Activated T-helper 2 cell treated with anti-CD3 and anti-CD28 coated beads, Interferon-gamma antibody, Interleukin-2, Interleukin-4, amounts not matched to agents 10 μg/mL and 5 μg/mL and 100 μg/mL, durations not matched to agents 14 hours and 24 hours and 36 hours (primary cell): ENCODE measurements at regions not wholly inside any gene's neighbourhood (a gene's known extent, or its start where the extent isn't known, plus 50 kb on each side); places are given as distances from the start of the nearest gene placed in this dataset.

Experiments used
- DNase-seq: peaks from one replicate; pipeline ENCODE4 v3.0.0; 2021; ENCODE audit warnings: low spot score
- H3K27ac Mint-ChIP-seq: one replicate; pipeline ENCODE4 v1.8.0; 2021; ENCODE audit warnings: mixed read lengths
- H3K27me3 Mint-ChIP-seq: one replicate; pipeline ENCODE4 v1.8.0; 2021; ENCODE audit warnings: low read depth, mixed read lengths
- H3K36me3 Mint-ChIP-seq: one replicate; pipeline ENCODE4 v1.8.0; 2021; ENCODE audit warnings: low read depth, mixed read lengths
- H3K4me1 Mint-ChIP-seq: one replicate; pipeline ENCODE4 v1.8.0; 2021; ENCODE audit warnings: low read depth, mixed read lengths
- H3K4me3 Mint-ChIP-seq: one replicate; pipeline ENCODE4 v1.8.0; 2021; ENCODE audit warnings: low read depth, mild to moderate bottlenecking, moderate library complexity, mixed read lengths
- H3K9me3 Mint-ChIP-seq: one replicate; pipeline ENCODE4 v1.8.0; 2021; ENCODE audit warnings: mixed read lengths
- intact Hi-C: fragments of 100-400 bp; cut with micrococcal nuclease; formaldehyde crosslinking; loops from one replicate; pipeline ENCODE4 v1.15.1; 2023

DNA sequence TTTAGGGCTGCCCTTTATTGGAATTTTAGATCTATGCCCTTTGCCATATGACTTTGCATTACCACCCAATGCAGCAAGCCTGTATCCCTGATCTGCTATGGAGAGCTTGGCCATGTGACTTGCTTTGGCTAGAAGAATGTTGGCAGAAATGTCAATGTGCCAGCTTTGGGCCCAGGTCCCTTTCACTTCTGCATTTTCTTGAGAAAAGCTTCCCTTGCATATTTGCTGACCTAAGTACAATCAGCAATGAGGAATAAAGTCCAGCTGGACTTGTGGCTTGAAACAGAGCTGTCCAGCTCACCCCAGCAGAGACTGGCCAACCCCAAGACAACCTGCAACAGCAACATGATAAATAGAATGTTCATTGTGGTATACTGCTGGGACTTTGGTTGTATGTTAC lies 135.9 kb downstream of the PAH start:
- DNase-seq, result no peak
- no peaks in the 10 kb centered on the region for H3K9me3 Mint-ChIP-seq
- H3K27ac Mint-ChIP-seq, result no peak overlapping the region
- H3K4me1 Mint-ChIP-seq, result no peaks in the 10 kb centered on the region
- H3K4me3 Mint-ChIP-seq, result no peak overlapping the region
- H3K27me3 Mint-ChIP-seq, result no peaks in the 10 kb centered on the region
- intact Hi-C loops, result no loop called here
- H3K36me3 Mint-ChIP-seq, result no peaks in the 10 kb centered on the region

DNA sequence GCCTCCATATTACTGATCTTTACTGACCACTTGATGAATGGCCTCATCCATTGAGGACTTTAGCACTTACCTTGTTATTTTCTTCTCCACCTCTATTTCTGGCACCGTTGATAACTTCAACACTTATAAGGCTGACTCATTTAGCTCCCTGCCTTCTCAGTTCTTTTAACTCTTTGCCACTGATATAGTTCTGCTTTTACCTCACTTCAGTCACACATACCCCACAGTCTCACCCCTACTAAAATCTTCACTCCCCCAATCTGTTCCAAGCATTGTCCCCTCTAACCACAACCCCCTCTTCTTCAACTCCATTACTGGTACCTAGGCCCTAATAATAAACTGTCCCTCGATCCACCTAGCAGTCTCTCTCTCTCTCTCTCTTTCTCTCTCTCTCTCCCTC lies 141.0 kb downstream of the PAH start:
- no peak overlapping the region for H3K4me3 Mint-ChIP-seq
- DNase-seq, result no peak
- intact Hi-C loops, result no loop called here
- peaks cover 2% of the 10 kb centered on the region for H3K27me3 Mint-ChIP-seq
- no peak overlapping the region for H3K27ac Mint-ChIP-seq
- no peaks in the 10 kb centered on the region for H3K36me3 Mint-ChIP-seq
- H3K9me3 Mint-ChIP-seq, result no peaks in the 10 kb centered on the region
- no peaks in the 10 kb centered on the region for H3K4me1 Mint-ChIP-seq

DNA sequence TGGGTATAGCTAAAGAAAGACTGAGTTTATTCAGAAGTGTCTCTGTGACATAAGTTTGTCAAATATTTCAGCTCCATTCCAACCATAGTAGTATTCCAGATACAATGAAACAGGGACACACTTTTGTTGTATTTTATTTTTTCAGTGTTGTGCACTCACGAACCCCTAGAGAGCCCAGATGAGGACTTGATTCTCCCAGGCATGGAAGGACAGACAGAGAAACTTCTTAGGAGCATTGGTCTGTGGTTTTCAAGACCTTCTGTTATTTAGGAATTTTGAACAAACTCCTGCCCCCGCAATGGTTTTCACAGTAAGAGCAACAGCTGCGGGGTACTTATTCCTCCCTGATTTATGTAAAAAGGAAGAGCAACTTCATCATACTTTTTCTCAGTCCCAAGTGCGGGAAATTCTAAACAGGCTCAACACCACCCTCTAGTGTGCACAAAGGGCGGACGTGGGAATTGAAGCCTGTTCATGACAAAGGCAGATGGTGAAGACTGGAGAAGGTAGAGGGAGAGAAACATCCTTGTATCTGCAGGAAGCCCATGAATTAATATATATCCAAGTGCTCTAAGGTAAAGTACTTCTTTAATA lies 147.6 kb downstream of the PAH start:
- intact Hi-C loops, result loop anchor here (1.0 to 5.0 kb wide), 2 partner anchors 831 to 852 kb away; no protein-coding TSS in a partner anchor
- H3K27ac Mint-ChIP-seq, result no peak overlapping the region
- DNase-seq, result peak; percentile 23
- H3K4me3 Mint-ChIP-seq, result no peak overlapping the region
- H3K9me3 Mint-ChIP-seq, result no peaks in the 10 kb centered on the region
- no peaks in the 10 kb centered on the region for H3K36me3 Mint-ChIP-seq
- no peaks in the 10 kb centered on the region for H3K4me1 Mint-ChIP-seq
- peaks cover 2% of the 10 kb centered on the region for H3K27me3 Mint-ChIP-seq

DNA sequence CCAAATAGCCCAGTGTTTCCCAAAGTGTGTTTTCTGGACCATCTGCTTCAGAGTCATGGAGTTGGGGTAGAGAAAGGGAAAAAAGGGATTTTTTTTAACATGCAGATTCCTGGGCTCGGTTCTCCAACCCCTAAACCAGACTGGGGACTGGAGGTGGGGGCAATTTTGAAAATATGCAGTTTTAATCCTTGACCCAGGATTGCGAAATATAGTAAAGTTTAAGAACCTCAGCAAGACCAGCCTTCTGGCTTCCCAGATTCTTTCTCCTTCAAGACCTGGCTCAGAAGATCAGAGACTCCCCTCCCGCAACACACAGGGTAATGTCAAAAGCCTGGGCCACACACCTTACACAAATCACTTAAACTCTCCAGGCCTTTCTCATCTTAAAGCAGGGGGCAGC lies 150.1 kb downstream of the PAH start:
- H3K4me3 Mint-ChIP-seq, result no peak overlapping the region
- DNase-seq, result no peak
- H3K4me1 Mint-ChIP-seq, result no peaks in the 10 kb centered on the region
- no peak overlapping the region for H3K27ac Mint-ChIP-seq
- H3K27me3 Mint-ChIP-seq, result peaks cover 2% of the 10 kb centered on the region
- intact Hi-C loops, result loop anchor here (5.0 kb wide), 1 partner anchor 850 kb away; no protein-coding TSS in a partner anchor
- H3K9me3 Mint-ChIP-seq, result no peaks in the 10 kb centered on the region
- H3K36me3 Mint-ChIP-seq, result no peaks in the 10 kb centered on the region

DNA sequence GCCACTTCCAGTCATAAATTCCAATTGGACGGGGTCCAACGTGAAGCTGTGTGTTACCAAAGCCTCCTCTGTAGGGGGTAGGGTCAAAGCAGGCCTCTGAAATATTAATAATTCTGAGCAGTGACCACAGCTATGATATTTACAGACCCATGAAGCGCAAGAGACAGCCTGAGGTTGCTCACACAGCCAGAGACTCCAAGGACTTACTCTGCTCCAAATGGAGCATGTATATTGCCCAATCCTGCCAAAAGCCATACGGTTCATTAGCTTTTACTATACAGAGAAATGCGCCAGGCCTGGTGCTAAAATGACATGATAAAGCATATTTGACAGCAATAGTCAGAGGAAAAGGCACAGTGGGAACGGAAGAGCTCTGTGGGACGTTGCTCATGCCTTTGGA lies 151.3 kb downstream of the PAH start:
- H3K27ac Mint-ChIP-seq, result no peak overlapping the region
- no peaks in the 10 kb centered on the region for H3K4me1 Mint-ChIP-seq
- intact Hi-C loops, result loop anchor here (5.0 kb wide), 1 partner anchor 848 kb away; no protein-coding TSS in a partner anchor
- H3K27me3 Mint-ChIP-seq, result no peaks in the 10 kb centered on the region
- no peaks in the 10 kb centered on the region for H3K36me3 Mint-ChIP-seq
- no peak overlapping the region for H3K4me3 Mint-ChIP-seq
- H3K9me3 Mint-ChIP-seq, result no peaks in the 10 kb centered on the region
- no peak for DNase-seq

DNA sequence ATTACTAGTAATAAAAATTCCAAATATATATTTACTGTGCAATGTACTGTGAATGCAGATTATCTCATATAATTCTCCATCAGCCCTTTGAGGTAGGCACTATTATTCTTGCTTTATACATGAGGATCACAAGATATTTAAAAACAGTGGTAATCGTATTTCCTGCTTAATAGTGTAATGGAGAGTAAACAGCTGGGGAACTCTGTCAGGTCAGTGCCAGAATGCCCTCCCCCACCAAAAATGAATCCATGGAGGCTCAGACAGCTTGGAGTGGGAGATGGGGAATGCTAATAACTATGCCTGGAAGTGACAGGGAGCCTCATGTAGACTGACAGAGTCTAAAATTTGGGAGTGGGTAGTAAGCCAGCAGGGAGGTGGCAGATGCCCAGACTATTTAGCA lies 153.6 kb downstream of the PAH start:
- Mint-ChIP-seq H3K27ac (no peak overlapping the region), H3K4me3 (no peak overlapping the region), H3K36me3 (no peaks in the 10 kb centered on the region), H3K9me3 (no peaks in the 10 kb centered on the region), H3K4me1 (no peaks in the 10 kb centered on the region), H3K27me3 (no peaks in the 10 kb centered on the region)
- intact Hi-C loops, result no loop called here
- no peak for DNase-seq

DNA sequence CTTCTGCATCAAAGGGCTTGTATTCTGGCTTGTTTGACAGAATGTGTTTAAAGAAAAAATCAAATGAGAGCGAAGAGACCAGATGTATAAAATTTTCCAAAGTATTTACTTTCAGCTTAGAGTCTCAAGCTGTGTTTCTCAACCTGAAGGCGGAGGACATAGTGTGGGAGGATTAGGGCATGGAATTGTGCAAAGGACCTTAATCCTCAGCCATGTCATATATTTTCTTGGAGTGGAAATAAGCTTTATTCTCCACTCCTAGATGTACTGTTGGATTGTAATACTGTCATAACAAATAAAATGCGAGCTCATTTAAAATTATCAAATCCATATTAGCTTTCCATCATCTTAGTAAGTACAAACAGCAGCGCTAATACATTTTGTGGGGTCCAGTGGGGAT lies 154.0 kb downstream of the PAH start:
- Mint-ChIP-seq H3K36me3 (no peaks in the 10 kb centered on the region), H3K27ac (no peak overlapping the region), H3K4me1 (no peaks in the 10 kb centered on the region), H3K9me3 (no peaks in the 10 kb centered on the region), H3K4me3 (no peak overlapping the region), H3K27me3 (no peaks in the 10 kb centered on the region)
- intact Hi-C loops, result no loop called here
- no peak for DNase-seq

DNA sequence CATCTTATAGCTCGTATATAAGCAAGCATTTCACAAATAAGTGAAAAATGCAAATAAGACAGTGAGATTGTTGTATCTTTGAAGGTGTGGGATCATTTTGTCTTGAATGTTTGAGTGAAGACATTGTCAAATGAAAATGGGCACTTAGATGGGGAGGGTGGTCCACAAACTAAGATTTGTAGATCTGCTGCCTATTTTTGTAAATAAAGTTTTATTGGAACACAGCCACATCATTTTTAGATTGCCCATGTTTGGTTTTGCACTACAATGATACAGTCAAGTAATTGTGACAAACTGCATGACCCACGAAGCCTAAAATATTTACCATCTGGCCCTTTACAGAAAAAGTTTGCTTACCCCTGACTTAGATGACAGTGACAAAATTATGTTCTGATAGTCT lies 156.7 kb downstream of the PAH start:
- no peak overlapping the region for H3K27ac Mint-ChIP-seq
- intact Hi-C loops, result no loop called here
- no peak overlapping the region for H3K4me3 Mint-ChIP-seq
- no peaks in the 10 kb centered on the region for H3K27me3 Mint-ChIP-seq
- no peaks in the 10 kb centered on the region for H3K9me3 Mint-ChIP-seq
- no peaks in the 10 kb centered on the region for H3K4me1 Mint-ChIP-seq
- H3K36me3 Mint-ChIP-seq, result no peaks in the 10 kb centered on the region
- DNase-seq, result no peak

DNA sequence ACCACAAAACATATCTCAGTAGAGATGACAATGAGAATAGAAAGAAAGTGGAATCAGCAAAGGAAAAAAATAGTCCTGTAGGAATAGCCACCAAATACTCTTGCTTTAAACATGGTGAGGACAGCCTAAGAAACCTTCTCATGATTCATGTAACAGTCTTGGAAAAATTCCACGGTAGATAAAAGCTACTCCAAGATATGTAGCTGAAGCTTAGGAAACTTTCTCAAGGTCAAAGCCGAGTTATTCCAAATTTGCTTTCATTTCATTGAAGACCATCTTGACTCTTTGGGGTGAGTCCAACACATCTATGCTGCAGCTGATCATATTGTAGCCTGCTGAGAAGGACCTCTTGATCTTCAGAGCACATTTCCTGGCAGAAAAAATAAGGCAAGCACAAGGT lies 157.6 kb downstream of the PAH start:
- Mint-ChIP-seq H3K27me3 (no peaks in the 10 kb centered on the region), H3K4me1 (no peaks in the 10 kb centered on the region), H3K27ac (no peak overlapping the region), H3K4me3 (no peak overlapping the region), H3K9me3 (no peaks in the 10 kb centered on the region), H3K36me3 (no peaks in the 10 kb centered on the region)
- intact Hi-C loops, result no loop called here
- DNase-seq, result no peak

DNA sequence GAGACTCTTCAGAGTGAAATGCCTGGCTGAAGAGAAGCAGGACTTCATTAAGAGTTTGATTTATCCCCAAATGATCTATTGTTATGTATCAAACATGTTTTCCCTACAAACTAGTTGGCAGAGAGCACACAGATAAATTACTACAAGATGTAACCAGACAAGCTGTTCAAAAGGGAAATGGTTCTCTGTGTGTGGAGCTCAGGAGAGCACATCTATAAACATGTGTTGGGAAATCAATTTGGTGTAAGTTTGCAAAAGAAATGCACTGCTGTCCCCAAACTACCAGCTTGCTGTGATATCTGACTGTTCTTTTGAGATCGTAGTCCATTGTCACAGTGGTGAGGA lies 159.2 kb downstream of the PAH start:
- H3K27me3 Mint-ChIP-seq, result no peaks in the 10 kb centered on the region
- no peak overlapping the region for H3K27ac Mint-ChIP-seq
- no peaks in the 10 kb centered on the region for H3K9me3 Mint-ChIP-seq
- H3K36me3 Mint-ChIP-seq, result no peaks in the 10 kb centered on the region
- no peak for DNase-seq
- H3K4me1 Mint-ChIP-seq, result no peaks in the 10 kb centered on the region
- intact Hi-C loops, result no loop called here
- H3K4me3 Mint-ChIP-seq, result no peak overlapping the region

DNA sequence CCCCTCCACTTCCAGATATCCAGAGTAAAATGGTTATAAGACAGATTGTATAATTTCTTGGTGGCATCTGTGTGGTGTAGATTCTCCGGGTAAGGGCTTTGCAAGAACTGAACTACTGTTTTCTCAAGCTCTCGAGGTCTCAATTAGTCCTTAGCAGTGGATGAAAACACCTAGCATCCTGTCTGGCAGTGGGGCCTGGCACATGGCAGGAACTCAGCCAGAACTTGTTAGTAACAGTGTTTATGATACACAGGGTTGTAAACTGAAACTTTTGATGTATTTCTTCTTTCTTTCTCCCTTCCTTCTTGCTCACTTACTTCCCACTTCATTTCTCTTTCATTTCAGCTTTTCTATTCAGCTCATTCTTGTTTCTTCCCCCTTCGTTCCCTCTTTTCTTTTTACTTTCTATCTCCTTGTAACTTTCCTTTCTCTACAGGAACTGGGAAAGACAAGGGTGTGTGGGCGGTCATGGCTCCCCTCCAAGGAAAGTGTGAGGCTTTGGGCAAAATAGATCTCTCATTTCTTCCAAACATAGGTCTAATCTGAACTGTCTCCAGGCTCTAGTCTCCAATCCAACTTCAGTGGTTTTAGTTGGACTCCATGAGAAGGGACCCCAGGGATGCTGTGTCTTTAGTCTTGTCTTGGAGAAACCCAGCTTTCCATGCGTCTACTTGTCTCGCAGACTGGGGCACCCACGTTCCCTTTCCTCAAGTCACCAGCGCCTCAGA lies 159.7 kb downstream of the PAH start:
- no peak overlapping the region for H3K27ac Mint-ChIP-seq
- H3K36me3 Mint-ChIP-seq, result no peaks in the 10 kb centered on the region
- no peak for DNase-seq
- H3K4me3 Mint-ChIP-seq, result no peak overlapping the region
- intact Hi-C loops, result no loop called here
- no peaks in the 10 kb centered on the region for H3K4me1 Mint-ChIP-seq
- H3K9me3 Mint-ChIP-seq, result no peaks in the 10 kb centered on the region
- no peaks in the 10 kb centered on the region for H3K27me3 Mint-ChIP-seq

DNA sequence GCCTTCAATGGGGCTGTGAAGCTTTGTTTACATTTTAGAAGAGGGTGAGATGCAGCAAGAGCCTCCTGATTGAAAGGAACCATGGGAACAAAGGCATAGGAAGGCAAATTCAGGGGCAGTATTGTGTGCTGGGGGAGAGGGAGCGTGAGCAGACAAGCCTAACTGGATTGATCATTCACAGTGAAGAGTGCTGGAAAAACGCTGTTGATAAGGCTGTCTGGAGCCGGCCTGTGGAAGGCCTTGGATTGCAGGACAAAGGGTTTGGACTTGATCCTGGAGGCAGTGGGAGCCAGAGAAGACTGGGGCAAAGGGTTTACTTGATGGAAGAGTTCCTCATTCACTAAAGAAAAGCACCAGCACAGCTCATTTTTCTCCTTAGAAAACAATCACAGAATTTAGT lies 160.5 kb downstream of the PAH start:
- no peaks in the 10 kb centered on the region for H3K27me3 Mint-ChIP-seq
- H3K9me3 Mint-ChIP-seq, result no peaks in the 10 kb centered on the region
- H3K4me1 Mint-ChIP-seq, result no peaks in the 10 kb centered on the region
- no peak overlapping the region for H3K27ac Mint-ChIP-seq
- H3K4me3 Mint-ChIP-seq, result no peak overlapping the region
- no peak for DNase-seq
- H3K36me3 Mint-ChIP-seq, result no peaks in the 10 kb centered on the region
- intact Hi-C loops, result no loop called here

DNA sequence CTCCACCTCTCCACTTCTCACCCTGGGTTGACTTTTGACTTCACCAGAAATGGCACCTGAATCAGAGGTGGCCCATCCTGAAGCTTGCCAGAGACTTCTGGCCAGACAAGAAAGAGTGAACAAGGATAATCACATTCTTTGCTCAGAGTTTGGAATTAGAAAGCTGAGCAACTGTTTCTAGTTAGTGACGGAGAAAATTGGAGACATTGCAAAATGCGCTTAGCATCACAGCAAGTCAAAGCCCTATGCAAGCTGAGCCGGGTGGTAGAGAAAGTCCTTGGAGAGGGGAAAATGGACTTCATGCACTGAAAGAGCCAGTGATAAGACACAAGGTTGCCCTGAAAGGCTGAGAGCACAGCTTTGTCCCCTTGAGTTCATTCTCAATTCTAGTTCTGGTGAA lies 161.8 kb downstream of the PAH start:
- no peaks in the 10 kb centered on the region for H3K27me3 Mint-ChIP-seq
- no peak overlapping the region for H3K27ac Mint-ChIP-seq
- H3K4me1 Mint-ChIP-seq, result no peaks in the 10 kb centered on the region
- intact Hi-C loops, result no loop called here
- H3K36me3 Mint-ChIP-seq, result no peaks in the 10 kb centered on the region
- DNase-seq, result no peak
- H3K9me3 Mint-ChIP-seq, result no peaks in the 10 kb centered on the region
- no peak overlapping the region for H3K4me3 Mint-ChIP-seq

DNA sequence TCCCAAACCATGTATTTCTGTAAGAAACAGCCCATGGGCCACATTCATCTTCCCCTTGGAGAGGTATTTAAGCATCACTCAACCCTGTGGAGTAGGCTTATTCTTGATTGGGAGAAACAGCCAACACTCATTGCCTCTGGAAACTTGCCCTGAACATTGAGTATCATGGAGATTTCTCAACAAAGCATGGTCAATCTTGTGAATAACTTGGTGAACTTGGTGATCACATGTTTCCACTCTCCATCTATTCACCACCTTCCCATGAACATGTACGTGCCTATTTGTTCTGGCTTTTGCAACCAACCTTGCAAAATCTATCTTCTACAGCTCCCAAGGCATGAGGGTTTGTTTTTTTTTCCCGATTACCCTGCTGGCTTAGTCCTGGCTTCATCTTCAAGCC lies 163.2 kb downstream of the PAH start:
- Mint-ChIP-seq H3K36me3 (no peaks in the 10 kb centered on the region), H3K9me3 (no peaks in the 10 kb centered on the region), H3K4me1 (no peaks in the 10 kb centered on the region), H3K27ac (no peak overlapping the region), H3K27me3 (no peaks in the 10 kb centered on the region), H3K4me3 (no peak overlapping the region)
- DNase-seq, result no peak
- intact Hi-C loops, result no loop called here
